SIG-M5 treated with dmso at 0.1 percent for 504 hours (cell line): ENCODE measurements at regions not wholly inside any gene's neighbourhood (a gene's known extent, or its start where the extent isn't known, plus 50 kb on each side); places are given as distances from the start of the nearest gene placed in this dataset.

ENCODE experiments used
- DNase-seq: peaks from one replicate; lab custom pipeline; 2025; ENCODE audit not compliant: unreplicated experiment; lab: John Stamatoyannopoulos, UW

- no peak for DNase-seq
Measured at GRCh38 chr6:14453712-14454472, 336.3 kb downstream of the CD83 start.

- DNase-seq: no peak
Measured at GRCh38 chr6:14454473-14454775, 336.9 kb downstream of the CD83 start.

GRCh38 chr6:14455427-14455826, 337.9 kb downstream of the CD83 start:
- no peak for DNase-seq

GRCh38 chr6:14455876-14456648, 338.5 kb downstream of the CD83 start:
- no peak for DNase-seq

GRCh38 chr6:14456941-14457340, 339.4 kb downstream of the CD83 start:
- no peak for DNase-seq

- DNase-seq: no peak
Measured at GRCh38 chr6:14458669-14459266, 341.2 kb downstream of the CD83 start.

GRCh38 chr6:14459315-14459714, 341.7 kb downstream of the CD83 start:
- no peak for DNase-seq

GRCh38 chr6:14460556-14460955, 343.0 kb downstream of the CD83 start:
- no peak for DNase-seq

- DNase-seq: no peak
Measured at GRCh38 chr6:14462135-14462534, 344.6 kb downstream of the CD83 start.

- DNase-seq: no peak
Measured at GRCh38 chr6:14462566-14462965, 345.0 kb downstream of the CD83 start.

GRCh38 chr6:14463110-14463509, 345.5 kb downstream of the CD83 start:
- no peak for DNase-seq

GRCh38 chr6:14464055-14464454, 346.5 kb downstream of the CD83 start:
- no peak for DNase-seq

- DNase-seq: no peak
Measured at GRCh38 chr6:14464716-14465115, 347.1 kb downstream of the CD83 start.

GRCh38 chr6:14466278-14466677, 348.7 kb downstream of the CD83 start:
- DNase-seq: no peak

- no peak for DNase-seq
Measured at GRCh38 chr6:14467591-14467990, 350.0 kb downstream of the CD83 start.

- DNase-seq: no peak
Measured at GRCh38 chr6:14468647-14469321, 351.2 kb downstream of the CD83 start.

- no peak for DNase-seq
Measured at GRCh38 chr6:14470101-14470500, 352.5 kb downstream of the CD83 start.

GRCh38 chr6:14470671-14471070, 353.1 kb downstream of the CD83 start:
- DNase-seq: no peak

GRCh38 chr6:14472255-14472985, 354.8 kb downstream of the CD83 start:
- DNase-seq: no peak

- no peak for DNase-seq
Measured at GRCh38 chr6:14472986-14473337, 355.4 kb downstream of the CD83 start.

- no peak for DNase-seq
Measured at GRCh38 chr6:14474816-14475215, 357.2 kb downstream of the CD83 start.
